BLaER1 treated with 17β-estradiol and CSF1 and Interleukin-3, amounts not matched to agents 10 nM and 100 nM (cell line): ENCODE measurements at regions not wholly inside any gene's neighbourhood (a gene's known extent, or its start where the extent isn't known, plus 50 kb on each side); places are given as distances from the start of the nearest gene placed in this dataset.

Experiments
- H3K27ac ChIP-seq, 11 experiments: shearing (Covaris generic); formaldehyde crosslinking; 2 replicates each; pipeline ENCODE4 v1.8.1; 2022
- H3K27me3 ChIP-seq, 11 experiments: shearing (Covaris generic); formaldehyde crosslinking; 2 replicates each; pipeline ENCODE4 v1.8.1; 2022
- H3K36me3 ChIP-seq, 11 experiments: shearing (Covaris generic); formaldehyde crosslinking; 2 replicates each; pipeline ENCODE4 v1.8.1; 2022
- H3K4me1 ChIP-seq, 10 experiments: shearing (Covaris generic); formaldehyde crosslinking; 2 replicates each; pipeline ENCODE4 v1.8.1; 2022
- H3K4me2 ChIP-seq, 11 experiments: shearing (Covaris generic); formaldehyde crosslinking; 2 replicates each; pipeline ENCODE4 v1.8.1; 2022
- H3K4me3 ChIP-seq, 10 experiments: shearing (Covaris generic); formaldehyde crosslinking; 2 replicates each; pipeline ENCODE4 v1.8.1; 2022
- H3K9ac ChIP-seq, 11 experiments: shearing (Covaris generic); formaldehyde crosslinking; 2 replicates each; pipeline ENCODE4 v1.8.1; 2022
- H3K9me3 ChIP-seq, 11 experiments: shearing (Covaris generic); formaldehyde crosslinking; replicated peaks in 1 of 11; 2 replicates each; pipeline ENCODE4 v1.8.1; 2022
- H4K20me1 ChIP-seq, 11 experiments: shearing (Covaris generic); formaldehyde crosslinking; 2 replicates each; pipeline ENCODE4 v1.8.1; 2022
- Cebpa-rat ChIP-seq, 11 experiments: shearing (Covaris generic); IDR thresholded peaks; 2 replicates each; pipeline ENCODE4 v1.8.1; 2022

- Histone ChIP-seq H3K9ac (no peak overlapping the region), H3K4me1 (no peaks in the 10 kb centered on the region), H3K27ac (no peak overlapping the region), H3K4me2 (no peak overlapping the region), H3K36me3 (no peaks in the 10 kb centered on the region), H3K9me3 (peaks cover 0 to 19% (median 8%) of the 10 kb centered on the region in 11 experiments; a peak in 10 of 22 replicates), H3K27me3 (no peaks in the 10 kb centered on the region), H4K20me1 (no peaks in the 10 kb centered on the region), H3K4me3 (no peak overlapping the region)
- no peak for TF ChIP-seq Cebpa-rat (IDR thresholded peaks at IDR 0.05)
Measured at GRCh38 chr4:107408968-107409367, 311.1 kb downstream of the PAPSS1 start.

GRCh38 chr4:107404591-107405300, 315.3 kb downstream of the PAPSS1 start:
- Histone ChIP-seq H3K9me3 (0 out of 22 replicates have a peak, but pooled peaks cover 0 to 4% (median 0%) of the 10 kb centered on the region in 11 experiments), H3K4me1 (no peaks in the 10 kb centered on the region), H3K36me3 (no peaks in the 10 kb centered on the region), H3K4me2 (no peak overlapping the region), H3K27me3 (no peaks in the 10 kb centered on the region), H4K20me1 (no peaks in the 10 kb centered on the region), H3K4me3 (no peak overlapping the region), H3K9ac (no peak overlapping the region), H3K27ac (no peak overlapping the region)
- TF ChIP-seq Cebpa-rat (IDR thresholded peaks at IDR 0.05) = no peak

- no peak for TF ChIP-seq Cebpa-rat (IDR thresholded peaks at IDR 0.05)
- Histone ChIP-seq H3K9ac (no peak overlapping the region), H3K36me3 (no peaks in the 10 kb centered on the region), H3K4me3 (no peak overlapping the region), H3K4me1 (no peaks in the 10 kb centered on the region), H3K4me2 (no peak overlapping the region), H3K9me3 (no peaks in the 10 kb centered on the region), H3K27ac (no peak overlapping the region), H4K20me1 (no peaks in the 10 kb centered on the region), H3K27me3 (no peaks in the 10 kb centered on the region)
Measured at GRCh38 chr4:107402291-107402690, 317.7 kb downstream of the PAPSS1 start.

GRCh38 chr4:107392951-107393350, 327.1 kb downstream of the PAPSS1 start:
- H3K9me3 ChIP-seq = 0 out of 22 replicates have a peak, but pooled peaks cover 0 to 4% (median 0%) of the 10 kb centered on the region in 11 experiments
- no peaks in the 10 kb centered on the region for H3K36me3 ChIP-seq
- no peaks in the 10 kb centered on the region for H3K4me1 ChIP-seq
- no peak overlapping the region for H3K4me2 ChIP-seq
- no peaks in the 10 kb centered on the region for H3K27me3 ChIP-seq
- H4K20me1 ChIP-seq = no peaks in the 10 kb centered on the region
- TF ChIP-seq Cebpa-rat (IDR thresholded peaks at IDR 0.05) = no peak
- H3K9ac ChIP-seq = no peak overlapping the region
- no peak overlapping the region for H3K4me3 ChIP-seq
- no peak overlapping the region for H3K27ac ChIP-seq

- Histone ChIP-seq H3K4me2 (no peak overlapping the region), H3K9ac (no peak overlapping the region)
Measured at GRCh38 chr4:107392380-107392779, 327.7 kb downstream of the PAPSS1 start.

GRCh38 chr4:107391630-107392028, 328.4 kb downstream of the PAPSS1 start:
- H3K27ac ChIP-seq = no peak overlapping the region
- no peaks in the 10 kb centered on the region for H4K20me1 ChIP-seq
- no peak overlapping the region for H3K4me3 ChIP-seq
- H3K36me3 ChIP-seq = no peaks in the 10 kb centered on the region
- TF ChIP-seq Cebpa-rat (IDR thresholded peaks at IDR 0.05) = no peak
- H3K9ac ChIP-seq = no peak overlapping the region
- no peak overlapping the region for H3K4me2 ChIP-seq
- H3K4me1 ChIP-seq = no peaks in the 10 kb centered on the region
- H3K27me3 ChIP-seq = no peaks in the 10 kb centered on the region
- peaks cover 0 to 6% (median 0%) of the 10 kb centered on the region in 11 experiments; a peak in 1 of 22 replicates for H3K9me3 ChIP-seq

More at GRCh38 chr4:107392380-107392779, 327.7 kb downstream of the PAPSS1 start:
- Histone ChIP-seq H3K4me1 (no peaks in the 10 kb centered on the region), H3K27me3 (no peaks in the 10 kb centered on the region), H3K4me3 (no peak overlapping the region), H4K20me1 (no peaks in the 10 kb centered on the region), H3K27ac (no peak overlapping the region), H3K9me3 (0 out of 22 replicates have a peak, but pooled peaks cover 0 to 4% (median 0%) of the 10 kb centered on the region in 11 experiments), H3K36me3 (no peaks in the 10 kb centered on the region)
- no peak for TF ChIP-seq Cebpa-rat (IDR thresholded peaks at IDR 0.05)

GRCh38 chr4:107391009-107391629, 328.9 kb downstream of the PAPSS1 start:
- H3K4me3 ChIP-seq = no peak overlapping the region
- TF ChIP-seq Cebpa-rat (IDR thresholded peaks at IDR 0.05) = no peak
- no peaks in the 10 kb centered on the region for H4K20me1 ChIP-seq
- H3K36me3 ChIP-seq = no peaks in the 10 kb centered on the region
- H3K4me1 ChIP-seq = no peaks in the 10 kb centered on the region
- peaks cover 0 to 6% (median 0%) of the 10 kb centered on the region in 11 experiments; a peak in 1 of 22 replicates for H3K9me3 ChIP-seq
- H3K4me2 ChIP-seq = no peak overlapping the region
- H3K27me3 ChIP-seq = no peaks in the 10 kb centered on the region
- H3K27ac ChIP-seq = no peak overlapping the region
- H3K9ac ChIP-seq = no peak overlapping the region

- Histone ChIP-seq H3K4me3 (no peak overlapping the region), H3K4me2 (no peak overlapping the region), H3K9ac (no peak overlapping the region), H3K9me3 (peaks cover 0 to 6% (median 0%) of the 10 kb centered on the region in 11 experiments; a peak in 1 of 22 replicates), H3K27ac (no peak overlapping the region), H3K27me3 (no peaks in the 10 kb centered on the region), H3K36me3 (no peaks in the 10 kb centered on the region), H4K20me1 (no peaks in the 10 kb centered on the region), H3K4me1 (no peaks in the 10 kb centered on the region)
- no peak for TF ChIP-seq Cebpa-rat (IDR thresholded peaks at IDR 0.05)
Measured at GRCh38 chr4:107389965-107390364, 330.1 kb downstream of the PAPSS1 start.

- Histone ChIP-seq H3K9ac (no peak overlapping the region), H3K4me3 (no peak overlapping the region), H3K4me1 (no peaks in the 10 kb centered on the region), H3K9me3 (peaks cover 0 to 6% (median 0%) of the 10 kb centered on the region in 11 experiments; a peak in 1 of 22 replicates), H3K27me3 (no peaks in the 10 kb centered on the region), H4K20me1 (no peaks in the 10 kb centered on the region), H3K36me3 (no peaks in the 10 kb centered on the region), H3K4me2 (no peak overlapping the region), H3K27ac (no peak overlapping the region)
- no peak for TF ChIP-seq Cebpa-rat (IDR thresholded peaks at IDR 0.05)
Measured at GRCh38 chr4:107388736-107389274, 331.2 kb downstream of the PAPSS1 start.
